ENCODE measurements at regions not wholly inside any gene's neighbourhood (a gene's known extent, or its start where the extent isn't known, plus 50 kb on each side); places are given as distances from the start of the nearest gene placed in this dataset.
"Not testable (repeated sequence)": the region's sequence is repeated elsewhere in the genome, so short reads cannot be mapped to it uniquely, and the experiment has no call there.

DNA sequence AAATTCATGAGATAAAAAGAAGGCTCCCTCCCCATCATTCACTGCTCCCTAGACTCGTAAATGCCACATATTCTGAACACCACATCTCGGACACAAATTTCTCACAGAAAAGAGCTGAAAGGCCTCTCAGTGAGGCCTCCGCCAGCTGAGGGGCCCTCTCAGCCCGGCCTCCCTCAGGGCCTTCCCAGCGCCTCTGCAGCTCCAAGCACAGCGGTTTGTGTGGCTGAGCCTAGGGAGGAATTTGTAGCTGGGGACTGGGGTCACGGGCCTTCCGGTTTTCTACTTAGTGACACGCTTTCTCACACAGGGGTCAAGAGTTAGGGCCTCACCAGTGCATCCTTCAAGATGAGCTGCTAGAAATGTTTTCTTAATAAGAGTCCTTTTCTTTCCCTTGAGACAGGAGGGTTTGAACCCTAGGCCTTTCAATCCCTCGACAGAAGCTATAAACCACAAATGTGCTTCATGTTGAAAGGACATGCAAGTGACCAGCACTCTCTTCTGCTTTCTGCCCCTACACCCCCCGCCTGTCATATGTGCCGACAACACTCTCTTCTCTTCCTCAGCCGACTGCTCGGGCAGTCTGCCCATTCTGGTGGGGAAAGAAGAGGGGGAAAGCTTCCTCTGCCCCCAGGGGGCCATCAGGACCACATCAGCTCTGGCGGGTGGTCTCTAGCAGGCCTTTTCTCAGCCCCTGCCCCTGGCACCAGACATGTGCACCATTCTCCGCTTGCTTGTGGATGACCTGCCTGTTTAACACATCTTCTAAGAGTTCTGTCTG is 104.9 kb downstream of the CHIC2 start:
- no peak for DNase-seq
- TF ChIP-seq GATA1 (IDR thresholded peaks at IDR 0.05; ENCODE audit: low read depth, low read length) = no peak
- TF ChIP-seq POLR2A (IDR thresholded peaks at IDR 0.05; ENCODE audit: low read length) = no peak

DNA sequence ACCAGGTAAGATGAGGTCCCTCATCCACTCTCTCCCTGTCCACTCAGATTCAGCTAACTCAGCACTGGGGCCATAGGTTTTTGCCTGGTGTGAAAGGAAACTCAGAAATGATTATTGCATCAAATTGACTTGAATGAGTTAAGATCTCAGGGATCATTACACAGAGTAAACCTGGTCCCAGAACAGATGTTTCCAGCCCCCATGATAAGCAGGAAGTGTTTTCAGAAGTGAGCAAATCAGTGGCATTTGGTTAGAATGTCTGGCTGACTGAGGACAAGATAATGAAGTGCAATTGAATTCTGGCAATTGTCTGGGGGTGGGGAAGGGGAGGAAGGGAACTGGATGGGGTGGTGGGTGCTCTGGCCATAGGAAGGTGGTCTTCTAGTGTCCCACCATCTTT is 108.0 kb downstream of the CHIC2 start:
- no peak for DNase-seq

DNA sequence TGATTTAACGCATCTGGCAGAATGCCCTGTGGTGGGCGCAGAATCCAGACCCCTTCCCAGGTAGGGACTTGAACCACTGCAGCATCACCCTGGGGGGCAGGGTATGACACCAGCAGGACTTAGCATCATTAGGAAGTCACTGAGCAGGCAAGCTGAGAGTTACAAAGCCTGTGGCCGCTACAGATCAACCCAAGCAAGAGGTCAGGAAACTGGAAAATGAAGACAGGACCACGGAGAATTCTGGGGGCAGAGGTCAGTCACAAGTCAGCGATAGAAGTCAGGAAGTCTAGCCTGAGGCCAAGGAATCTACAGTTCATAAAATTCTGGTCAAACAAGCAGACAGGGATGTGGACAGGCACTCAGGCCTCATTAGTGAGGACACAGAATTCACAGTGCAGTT is 108.4 kb downstream of the CHIC2 start:
- TF ChIP-seq GATA1 (IDR thresholded peaks at IDR 0.05; ENCODE audit: low read depth, low read length) (no peak), POLR2A (IDR thresholded peaks at IDR 0.05; ENCODE audit: low read length) (no peak)
- no peak for DNase-seq

More for the DNA sequence above, 108.0 kb downstream of the CHIC2 start:
- TF ChIP-seq POLR2A (IDR thresholded peaks at IDR 0.05; ENCODE audit: low read length) (no peak), GATA1 (IDR thresholded peaks at IDR 0.05; ENCODE audit: low read depth, low read length) (no peak)

DNA sequence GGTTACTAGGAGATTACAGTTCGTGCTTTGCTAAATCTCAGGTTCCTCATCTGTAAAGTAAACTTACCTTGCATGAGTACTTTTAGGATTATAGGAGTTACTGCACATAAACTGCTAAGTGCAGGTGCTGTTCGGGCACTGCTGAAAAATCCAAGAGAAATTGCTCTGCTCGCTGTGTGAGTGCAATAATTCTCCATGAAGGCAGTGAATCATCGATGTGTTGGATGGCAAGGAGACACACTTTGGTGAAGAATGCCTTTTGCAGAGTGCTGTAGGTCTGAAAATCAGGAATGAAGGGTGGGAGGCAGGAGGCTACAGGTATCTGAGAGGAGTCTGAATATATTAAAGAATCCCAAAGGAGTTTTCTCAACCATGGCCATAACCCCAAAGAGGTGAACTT is 113.0 kb downstream of the CHIC2 start:
- TF ChIP-seq POLR2A (IDR thresholded peaks at IDR 0.05; ENCODE audit: low read length) (no peak), GATA1 (IDR thresholded peaks at IDR 0.05; ENCODE audit: low read depth, low read length) (no peak)
- no peak for DNase-seq

DNA sequence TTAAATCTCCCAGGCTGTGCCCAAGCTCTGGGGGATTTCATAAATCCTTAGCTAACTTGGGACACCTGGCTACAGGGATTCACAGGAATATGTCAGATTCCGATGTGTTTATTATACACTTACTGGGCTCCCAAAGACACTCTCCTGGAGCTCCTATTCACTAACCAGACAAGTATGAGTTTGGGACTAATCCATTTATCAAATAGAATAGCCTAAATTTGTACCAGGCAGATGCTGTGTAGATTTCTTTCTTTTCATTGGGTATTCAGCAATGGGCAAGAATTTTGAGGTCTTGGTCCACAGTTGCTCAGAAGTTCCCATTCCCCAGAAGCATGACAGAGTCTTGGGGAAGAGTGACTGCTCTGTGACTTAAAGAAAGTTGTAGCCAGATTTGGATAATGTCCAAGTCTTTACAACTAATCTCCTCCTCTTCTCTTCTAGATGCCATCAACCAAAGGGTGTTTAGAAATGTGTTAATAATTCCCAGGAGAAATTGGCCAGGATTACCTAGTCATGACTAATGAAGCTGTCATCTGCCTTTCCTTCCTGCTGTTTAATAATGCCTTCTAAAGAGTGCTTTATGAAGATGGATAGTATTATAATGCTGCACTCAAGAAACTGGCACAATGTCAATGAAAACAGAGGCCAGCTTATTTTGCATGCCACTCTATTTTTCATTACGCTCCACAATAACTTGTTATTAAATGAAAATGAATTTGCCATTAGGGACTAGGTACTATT is 120.9 kb downstream of the CHIC2 start:
- DNase-seq = no peak
- TF ChIP-seq GATA1 (IDR thresholded peaks at IDR 0.05; ENCODE audit: low read depth, low read length) = no peak
- TF ChIP-seq POLR2A (IDR thresholded peaks at IDR 0.05; ENCODE audit: low read length) = no peak

DNA sequence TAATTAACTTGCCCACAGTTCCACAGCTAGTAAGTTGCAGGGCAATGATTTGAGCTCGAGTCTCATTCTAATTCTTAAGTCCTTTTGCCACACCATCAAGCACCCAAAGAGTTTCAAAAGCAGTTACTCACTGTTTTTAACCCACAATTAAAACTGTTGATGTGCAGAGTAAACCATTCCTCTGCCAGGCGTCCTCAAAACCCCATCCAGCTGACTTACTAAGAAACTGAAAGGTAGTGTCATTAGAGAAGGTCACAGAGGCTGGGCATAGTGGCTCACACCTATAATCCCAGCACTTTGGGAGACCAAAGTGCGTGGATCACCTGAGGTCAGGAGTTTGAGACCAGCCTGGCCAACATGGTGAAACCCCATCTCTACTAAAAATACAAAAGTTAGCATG is 121.7 kb downstream of the CHIC2 start:
- no peak for TF ChIP-seq POLR2A (IDR thresholded peaks at IDR 0.05; ENCODE audit: low read length)
- no peak for TF ChIP-seq GATA1 (IDR thresholded peaks at IDR 0.05; ENCODE audit: low read depth, low read length)
- DNase-seq = no peak

DNA sequence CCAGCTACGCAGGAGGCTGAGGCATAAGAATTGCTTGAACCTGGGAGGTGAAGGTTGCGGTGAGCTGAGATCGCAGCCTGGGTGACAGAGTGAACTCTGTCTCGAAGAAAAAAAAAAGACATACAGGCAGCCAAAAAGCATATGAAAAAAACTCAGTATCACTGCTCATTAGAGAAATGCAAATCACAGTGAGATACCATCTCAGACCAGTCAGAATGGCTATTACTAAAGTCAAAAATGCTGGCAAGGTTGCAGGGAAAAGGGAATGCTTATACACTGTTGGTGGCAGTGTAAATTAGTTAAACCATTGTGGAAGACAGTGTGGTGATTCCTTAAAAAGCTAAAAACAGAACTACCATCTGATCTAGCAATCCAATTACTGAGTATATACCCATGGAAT is 123.1 kb downstream of the CHIC2 start:
- no peak for TF ChIP-seq GATA1 (IDR thresholded peaks at IDR 0.05; ENCODE audit: low read depth, low read length)
- no peak for TF ChIP-seq POLR2A (IDR thresholded peaks at IDR 0.05; ENCODE audit: low read length)
- no peak for DNase-seq

DNA sequence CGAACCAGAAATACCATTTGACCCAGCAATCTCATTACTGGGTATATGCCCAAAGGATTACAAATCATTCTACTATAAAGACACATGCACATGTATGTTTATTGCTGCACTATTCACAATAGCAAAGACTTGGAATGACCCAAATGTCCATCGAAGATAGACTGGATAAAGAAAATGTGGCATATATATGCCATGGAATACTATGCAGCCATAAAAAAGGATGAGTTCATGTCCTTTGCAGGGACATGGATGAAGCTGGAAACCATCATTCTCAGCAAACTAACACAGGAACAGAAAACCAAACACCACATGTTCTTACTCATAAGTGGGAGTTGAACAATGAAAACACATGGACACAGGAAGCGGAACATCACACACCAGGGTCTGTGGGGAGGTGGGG is 124.5 kb downstream of the CHIC2 start:
- DNase-seq = not testable (repeated sequence)

DNA sequence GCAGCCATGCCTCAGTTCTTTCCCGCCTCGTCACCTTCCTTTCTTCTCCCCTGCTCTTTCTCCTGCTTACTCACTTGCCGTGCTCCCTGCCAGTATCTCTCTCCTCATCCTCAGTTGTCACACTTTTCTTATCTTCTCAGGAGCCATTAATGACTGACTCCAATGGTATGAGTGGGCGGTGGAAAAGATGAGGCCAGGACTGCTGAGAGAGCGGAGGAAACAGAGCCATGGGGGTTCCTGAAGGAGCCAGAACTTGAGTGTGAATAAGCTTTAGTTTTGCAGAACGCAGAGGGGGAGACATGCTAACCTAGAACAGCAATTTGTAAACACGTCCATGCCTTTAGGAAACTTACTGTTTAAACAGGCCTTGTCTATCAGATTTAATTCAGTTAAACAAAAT is 126.5 kb downstream of the CHIC2 start:
- no peak for DNase-seq
- TF ChIP-seq POLR2A (IDR thresholded peaks at IDR 0.05; ENCODE audit: low read length) (no peak), GATA1 (IDR thresholded peaks at IDR 0.05; ENCODE audit: low read depth, low read length) (no peak)

DNA sequence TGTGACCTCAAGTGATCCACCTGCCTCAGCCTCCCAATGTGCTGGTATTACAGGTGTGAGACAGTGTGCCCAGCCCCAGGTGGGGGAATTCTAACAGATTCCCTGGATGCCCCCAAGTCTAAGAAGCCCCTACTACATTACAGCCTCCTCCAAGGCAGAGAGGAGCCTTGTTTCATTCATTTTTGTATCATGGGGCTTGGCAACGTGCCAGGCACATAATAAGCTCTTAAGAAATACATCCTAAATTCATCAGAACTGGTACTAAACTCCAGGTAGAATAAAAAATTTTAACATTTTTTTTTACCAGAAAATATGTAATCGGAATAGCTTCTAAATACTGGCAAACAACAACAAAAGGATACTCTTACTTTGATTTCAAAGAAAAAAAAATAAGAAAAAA is 127.1 kb downstream of the CHIC2 start:
- DNase-seq = no peak
- TF ChIP-seq GATA1 (IDR thresholded peaks at IDR 0.05; ENCODE audit: low read depth, low read length) (no peak), POLR2A (IDR thresholded peaks at IDR 0.05; ENCODE audit: low read length) (no peak)

DNA sequence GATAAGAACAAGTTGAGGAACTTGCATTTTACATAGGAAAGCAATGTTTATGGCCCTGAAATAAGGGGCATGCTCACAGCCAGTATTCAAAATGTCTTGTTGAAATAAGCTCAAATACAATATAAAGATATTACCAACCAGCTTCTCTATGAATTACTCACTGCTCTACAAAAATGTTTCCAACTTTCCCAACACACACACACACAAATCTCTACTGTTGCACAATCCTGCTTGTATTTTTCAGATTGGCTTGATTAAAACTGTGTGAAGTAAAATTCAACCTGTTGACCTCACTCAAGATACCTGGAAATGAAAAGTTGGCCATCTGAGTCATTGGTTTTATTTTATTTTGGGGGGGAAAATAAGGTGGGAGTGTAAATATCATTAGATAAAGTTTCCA is 128.6 kb downstream of the CHIC2 start:
- no peak for DNase-seq
- TF ChIP-seq POLR2A (IDR thresholded peaks at IDR 0.05; ENCODE audit: low read length) = no peak
- TF ChIP-seq GATA1 (IDR thresholded peaks at IDR 0.05; ENCODE audit: low read depth, low read length) = no peak

DNA sequence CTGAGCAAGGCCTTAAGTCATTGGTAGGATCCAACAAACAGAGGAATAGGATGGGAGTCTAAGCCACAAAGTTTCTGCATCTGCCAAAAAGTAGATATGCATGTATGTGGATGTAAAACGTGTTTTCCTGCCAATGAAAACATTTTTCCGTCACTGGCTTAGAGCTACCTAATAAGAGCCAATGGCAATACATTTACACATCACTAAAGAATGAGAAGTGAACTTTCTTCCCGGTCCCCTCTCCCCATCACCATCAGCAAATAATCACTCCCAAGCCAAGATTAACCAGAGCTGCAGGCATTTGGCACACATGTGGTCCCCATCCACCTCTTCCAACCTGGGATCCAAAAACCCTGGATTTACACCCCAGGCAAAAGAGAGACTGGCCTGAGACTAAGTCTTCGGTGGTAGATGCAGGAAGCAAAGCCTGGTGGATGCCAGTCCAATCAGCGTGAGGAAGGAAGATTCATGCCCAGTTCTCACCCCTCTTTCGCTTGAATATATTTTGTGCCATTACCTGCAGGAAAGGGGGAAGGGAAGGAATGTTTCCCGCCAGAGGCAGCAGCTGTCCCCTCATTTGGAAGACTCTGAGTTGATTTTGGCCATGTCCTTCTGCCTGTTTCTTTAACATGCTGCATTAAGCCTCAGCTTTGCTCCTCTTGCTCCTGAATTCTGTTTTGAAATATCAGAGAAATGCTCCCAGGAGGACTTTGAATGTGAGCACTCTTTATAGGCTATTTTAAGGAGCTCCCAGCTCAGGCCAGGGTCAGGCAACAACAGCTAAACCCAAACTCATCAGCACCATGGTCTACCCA is 131.4 kb downstream of the CHIC2 start:
- DNase-seq = no peak
- TF ChIP-seq GATA1 (IDR thresholded peaks at IDR 0.05; ENCODE audit: low read depth, low read length) (no peak), POLR2A (IDR thresholded peaks at IDR 0.05; ENCODE audit: low read length) (no peak)

DNA sequence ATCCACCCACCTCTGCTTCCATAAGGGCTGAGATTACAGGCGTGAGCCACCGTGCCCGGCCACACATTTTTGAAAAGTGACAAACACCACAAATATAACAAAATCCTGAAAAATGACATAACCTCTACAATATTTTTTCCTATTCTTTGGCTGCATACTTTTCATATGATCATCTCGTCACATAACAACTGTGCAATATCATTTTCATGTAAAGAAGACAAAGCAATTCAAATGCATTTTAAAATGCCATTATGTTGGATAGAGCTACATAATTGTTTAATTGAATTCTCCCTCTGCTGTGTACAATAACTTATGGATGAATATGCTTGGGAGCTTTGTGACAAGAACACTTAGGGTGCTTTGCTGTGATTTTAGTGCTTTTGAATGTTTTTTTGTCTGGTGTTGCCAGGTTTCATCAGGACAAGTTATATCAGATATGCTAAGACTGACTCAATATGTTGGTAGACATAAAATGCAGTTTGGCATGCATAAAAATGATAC is 132.9 kb downstream of the CHIC2 start:
- DNase-seq = no peak
- TF ChIP-seq POLR2A (IDR thresholded peaks at IDR 0.05; ENCODE audit: low read length) = no peak
- no peak for TF ChIP-seq GATA1 (IDR thresholded peaks at IDR 0.05; ENCODE audit: low read depth, low read length)

Data from erythroblast (primary cell).